ENCODE measurements at regions not wholly inside any gene's neighbourhood (a gene's known extent, or its start where the extent isn't known, plus 50 kb on each side); places are given as distances from the start of the nearest gene placed in this dataset.
"Not testable (repeated sequence)": the region's sequence is repeated elsewhere in the genome, so short reads cannot be mapped to it uniquely, and the experiment has no call there.

DNA sequence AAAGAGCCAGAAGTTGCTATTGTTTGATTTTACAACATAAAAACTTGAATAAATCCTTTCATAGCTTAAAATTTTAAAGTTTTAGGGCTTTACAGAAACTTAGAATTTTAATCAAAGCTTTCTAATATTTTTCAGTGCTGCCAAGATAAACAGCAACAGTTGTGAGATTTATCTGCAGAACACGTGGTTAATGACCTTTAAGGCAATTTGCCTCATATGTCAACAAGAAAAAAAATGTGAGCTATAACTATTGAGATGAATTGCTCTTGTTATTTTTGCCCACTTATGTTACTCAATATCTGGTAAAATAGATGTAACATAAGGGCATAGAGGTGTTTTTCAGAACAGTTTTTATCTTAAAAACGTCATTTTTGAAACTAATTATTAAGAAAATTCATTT is 96.7 kb upstream of the NECTIN3 start:
- DNase-seq (ENCODE audit: low spot score in 2 of 2) (no peak), ATAC-seq (no peak)
- no peaks in the 10 kb centered on the region for H3K36me3 Mint-ChIP-seq
- peaks cover 0 to under 1% of the 10 kb centered on the region in 2 donors for H3K9me3 Mint-ChIP-seq
- H3K27ac Mint-ChIP-seq: no peak overlapping the region

DNA sequence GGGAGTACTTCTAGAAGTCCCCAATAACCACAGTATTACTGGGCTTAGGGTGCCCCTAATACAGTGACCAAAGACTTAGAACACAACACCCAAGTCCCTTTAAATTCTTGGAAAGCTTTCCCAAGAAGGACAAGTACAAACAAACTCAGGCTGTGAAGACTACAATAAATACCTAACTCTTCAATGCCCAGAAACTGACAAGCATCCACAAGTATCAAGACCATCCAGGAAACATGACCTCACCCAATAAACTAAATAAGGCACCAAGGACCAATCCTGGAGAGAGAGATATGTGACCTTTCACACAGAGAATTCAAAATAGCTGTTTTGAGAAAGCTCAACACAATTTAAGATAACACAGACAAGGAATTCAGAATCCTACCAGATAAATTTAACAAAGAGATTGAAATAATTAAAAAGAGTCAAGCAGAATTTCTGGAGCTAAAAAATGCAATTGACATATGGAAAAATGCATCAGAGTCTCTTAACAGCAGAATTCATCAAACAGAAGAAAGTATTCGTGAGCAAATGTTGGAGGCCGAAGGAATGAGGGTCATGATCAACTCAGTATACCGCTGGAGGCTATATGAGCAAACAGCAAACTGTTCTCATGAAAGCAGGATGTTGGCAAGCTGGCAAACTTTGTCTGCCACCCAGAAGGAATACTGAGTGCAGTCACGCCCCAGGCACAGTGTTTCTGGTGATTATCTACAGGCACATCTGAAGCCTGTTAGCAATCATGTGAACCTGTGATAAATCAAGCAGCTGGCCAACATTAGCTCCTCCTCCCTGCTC is 87.0 kb upstream of the NECTIN3 start:
- H3K9me3 Mint-ChIP-seq: peaks cover 9 to 13% of the 10 kb centered on the region in 2 donors
- H3K36me3 Mint-ChIP-seq: peaks cover 0 to 8% of the 10 kb centered on the region in 2 donors
- DNase-seq (ENCODE audit: low spot score in 2 of 2) (no peak), ATAC-seq (no peak)
- no peak overlapping the region for H3K27ac Mint-ChIP-seq

DNA sequence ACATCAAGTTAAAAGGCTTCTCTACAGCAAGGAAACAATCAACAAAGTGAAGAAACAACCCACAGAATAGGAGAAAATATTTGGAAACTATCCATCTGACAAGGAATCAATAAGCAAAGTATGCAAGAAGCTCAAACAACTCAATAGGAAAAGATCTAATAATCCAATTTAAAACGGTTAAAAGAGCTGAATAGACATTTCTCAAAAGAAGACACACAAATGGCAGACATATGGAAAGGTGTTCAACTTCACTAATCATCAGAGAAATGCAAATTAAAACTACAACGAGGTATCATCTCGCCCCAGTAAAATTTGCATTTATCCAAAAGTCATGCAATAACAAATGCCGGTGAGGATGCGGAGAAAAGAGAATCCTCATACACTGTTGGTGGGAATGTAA is 82.2 kb upstream of the NECTIN3 start:
- peaks cover 9% of the 10 kb centered on the region in 2 donors for H3K9me3 Mint-ChIP-seq
- H3K36me3 Mint-ChIP-seq: peaks cover 0 to 3% of the 10 kb centered on the region in 2 donors
- no peak for ATAC-seq
- DNase-seq (ENCODE audit: low spot score in 2 of 2): no peak
- H3K27ac Mint-ChIP-seq: no peak overlapping the region

DNA sequence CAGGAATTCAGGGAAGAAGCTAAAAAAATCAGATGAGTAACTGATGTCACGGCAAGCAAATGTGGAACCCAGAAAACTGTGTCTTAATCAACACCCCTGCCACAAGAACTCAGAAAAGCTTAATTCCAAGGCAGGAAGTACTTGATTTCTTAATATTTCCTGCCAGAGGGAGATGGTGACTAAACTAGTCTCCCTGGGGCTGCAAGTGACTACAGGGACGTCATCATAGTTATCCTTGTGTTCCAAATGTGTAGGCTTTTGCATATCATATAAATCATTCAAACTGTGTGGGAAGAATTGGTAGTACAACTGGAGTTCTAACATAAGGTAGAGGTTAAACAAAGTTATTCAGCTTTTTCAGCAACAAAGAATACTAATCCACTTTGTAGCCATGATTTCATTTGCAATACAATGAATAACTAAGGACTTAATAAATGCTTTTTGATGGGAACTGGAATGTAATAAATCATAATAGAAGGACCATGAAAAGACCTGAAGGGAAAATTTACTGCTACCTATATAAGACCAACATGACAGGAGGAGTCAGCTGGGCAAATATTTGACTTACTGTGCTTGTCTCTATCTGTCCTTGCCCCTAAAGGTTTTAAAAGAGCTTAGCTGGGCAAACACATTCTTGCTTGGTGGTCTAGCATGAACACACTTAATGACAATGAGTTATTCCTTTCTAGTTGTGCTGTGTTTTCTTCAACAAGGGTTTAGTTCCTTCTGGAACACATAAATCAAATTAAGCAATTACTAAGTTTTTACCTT is 76.0 kb upstream of the NECTIN3 start:
- H3K9me3 Mint-ChIP-seq: no peaks in the 10 kb centered on the region
- DNase-seq (ENCODE audit: low spot score in 2 of 2): no peak
- ATAC-seq: no peak

DNA sequence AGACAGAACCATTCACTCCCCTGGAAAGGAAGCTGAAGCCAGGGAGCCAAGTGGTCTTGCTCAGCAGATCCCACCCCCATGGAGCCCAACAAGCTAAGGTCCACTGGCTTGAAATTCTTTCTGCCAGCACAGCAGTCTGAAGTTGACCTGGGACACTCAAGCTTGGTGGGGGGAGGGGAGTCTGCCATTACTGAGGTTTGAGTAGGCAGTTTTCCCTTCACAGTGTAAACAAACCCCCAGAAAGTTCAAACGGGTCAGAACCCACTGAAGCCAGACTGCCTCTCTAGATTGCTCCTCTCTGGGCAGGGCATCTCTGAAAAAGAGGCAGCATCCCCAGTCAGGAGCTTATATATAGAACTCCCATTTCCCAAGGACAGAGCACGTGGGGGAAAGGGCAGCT is 72.8 kb upstream of the NECTIN3 start:
- not testable (repeated sequence) for H3K36me3 Mint-ChIP-seq; H3K9me3 Mint-ChIP-seq; H3K27ac Mint-ChIP-seq; DNase-seq (ENCODE audit: low spot score in 2 of 2); ATAC-seq

More for the DNA sequence above, 76.0 kb upstream of the NECTIN3 start:
- Mint-ChIP-seq H3K27ac (no peak overlapping the region), H3K36me3 (no peaks in the 10 kb centered on the region)

DNA sequence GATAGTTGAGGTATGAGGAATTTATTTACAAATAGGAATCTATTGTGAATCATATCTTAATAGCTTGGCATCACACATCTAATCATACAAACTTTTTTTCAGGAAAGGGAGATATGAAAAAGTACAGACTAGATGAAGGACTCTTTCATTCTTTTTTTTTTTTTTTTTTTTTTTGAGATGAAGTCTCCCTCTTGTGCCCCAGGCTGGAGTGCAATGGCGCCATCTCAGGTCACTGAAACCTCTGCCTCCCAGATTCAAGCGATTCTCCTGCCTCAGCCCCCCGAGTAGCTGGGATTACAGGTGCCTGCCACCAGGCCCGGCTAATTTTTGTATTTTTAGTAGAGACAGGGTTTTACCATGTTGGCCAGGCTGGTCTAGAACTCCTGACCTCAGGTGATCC is 65.1 kb upstream of the NECTIN3 start:
- H3K36me3 Mint-ChIP-seq; DNase-seq (ENCODE audit: low spot score in 2 of 2); H3K9me3 Mint-ChIP-seq; ATAC-seq; H3K27ac Mint-ChIP-seq: not testable (repeated sequence)

DNA sequence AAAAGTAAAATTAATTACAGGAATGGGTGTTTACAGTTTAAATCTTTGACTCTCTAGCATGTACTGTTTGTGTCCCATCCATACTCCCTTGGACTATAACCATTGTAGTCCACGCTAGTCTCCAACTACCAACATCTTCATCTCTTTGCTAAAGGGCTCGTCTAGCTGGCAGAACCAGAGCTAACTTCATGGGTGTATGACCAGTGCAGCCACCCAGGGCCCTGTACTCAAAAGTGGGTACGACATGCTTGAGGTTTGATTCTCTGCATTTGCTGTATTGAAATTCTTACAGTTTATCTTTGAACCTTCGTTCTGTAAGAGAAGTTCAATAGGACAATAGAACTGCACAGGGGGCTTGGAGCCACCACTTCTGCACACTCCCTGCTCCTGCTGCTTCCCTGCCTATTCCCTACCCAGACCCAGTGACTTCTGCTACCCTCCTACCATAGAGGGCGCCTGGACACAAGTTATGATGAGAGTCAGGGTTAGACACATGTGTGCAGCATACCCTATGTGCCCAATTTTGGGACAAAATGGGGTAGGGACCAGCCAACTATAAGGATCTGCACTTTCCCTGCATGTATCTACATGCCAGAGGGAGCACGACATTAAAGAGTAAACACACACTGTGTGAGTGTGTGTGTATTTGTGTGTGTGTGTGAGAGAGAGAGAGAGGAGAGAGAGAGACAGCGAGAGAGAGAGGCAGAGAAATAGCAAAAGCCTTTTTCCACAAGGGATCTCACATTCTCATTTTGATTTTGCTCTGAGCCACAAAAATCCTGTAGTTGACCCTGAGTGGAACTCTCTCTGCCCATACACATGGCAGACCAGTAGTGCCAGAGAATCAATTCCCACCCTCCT is 59.0 kb upstream of the NECTIN3 start:
- H3K9me3 Mint-ChIP-seq: no peaks in the 10 kb centered on the region
- DNase-seq (ENCODE audit: low spot score in 2 of 2) (peak in 1 of 2 donors; percentile 6), ATAC-seq (no peak)
- H3K27ac Mint-ChIP-seq: no peak overlapping the region
- peaks cover 0 to under 1% of the 10 kb centered on the region in 2 donors for H3K36me3 Mint-ChIP-seq

Measured in activated naive CD4-positive, alpha-beta T cell treated with anti-CD3 and anti-CD28 coated beads, Interleukin-2, amount 50 U/mL, for 72 hours (primary cell).